22Rv1 (cell line): ENCODE measurements at regions not wholly inside any gene's neighbourhood (a gene's known extent, or its start where the extent isn't known, plus 50 kb on each side); places are given as distances from the start of the nearest gene placed in this dataset.

Source experiments
- CTCF ChIP-seq: fragments of 450-650 bp; IDR thresholded peaks from 2 replicates; pipeline ENCODE4 v1.5.1; 2017; ENCODE audit warnings: mild to moderate bottlenecking
- ZFX ChIP-seq: fragments of 450-650 bp; IDR thresholded peaks from 2 replicates; pipeline ENCODE4 v1.6.1; 2017; ENCODE audit warnings: antibody characterized with exemption, borderline replicate concordance

- TF ChIP-seq CTCF (no peak), ZFX (no peak)
Measured at GRCh38 chr6:78251931-78252330, 599.1 kb downstream of the MEI4 start.
